PFSK-1 (cell line): ENCODE measurements at regions not wholly inside any gene's neighbourhood (a gene's known extent, or its start where the extent isn't known, plus 50 kb on each side); places are given as distances from the start of the nearest gene placed in this dataset.

Experiments used
- POLR2AphosphoS5 ChIP-seq: IDR thresholded peaks from 2 replicates; pipeline ENCODE4 v1.6.1; 2012; ENCODE audit warnings: low read depth, mild to moderate bottlenecking, control low read depth, low read length, moderate library complexity
- REST ChIP-seq, 2 experiments: IDR thresholded peaks; 2 replicates each; pipeline versions ENCODE4 v1.6.1 to v1.8.0; 2011 to 2012; ENCODE audit warnings: low read depth in 2 of 2, low read length in 2 of 2, control low read depth in 1 of 2, inconsistent platforms in 1 of 2, mild to moderate bottlenecking in 1 of 2, moderate library complexity in 1 of 2; ENCODE audit not compliant: insufficient read depth in 1 of 2

- TF ChIP-seq REST (IDR thresholded peaks at IDR 0.05; ENCODE audit: insufficient read depth in 1 of 2, low read depth in 2 of 2, low read length in 2 of 2) (no peak), POLR2AphosphoS5 (no peak)
Observed at GRCh38 chr20:12956303-12956702, 52.5 kb upstream of the SPTLC3 start.
